Calu3 (cell line): ENCODE measurements at regions not wholly inside any gene's neighbourhood (a gene's known extent, or its start where the extent isn't known, plus 50 kb on each side); places are given as distances from the start of the nearest gene placed in this dataset.

Experiments
- BruUV-seq: library from RNA; stranded (reverse); fragments of 400-500 nt; replicated peaks from 2 replicates; lab custom pipeline; 2021; lab: Mats Ljungman, UMichigan
- CTCF ChIA-PET: fragments of 300-600 bp; sonication (Branson Sonifier 250); formaldehyde crosslinking; loops from one replicate; lab custom pipeline; 2022; ENCODE audit warnings: antibody characterized with exemption; lab: Charles Lee
- DNase-seq: peaks from one replicate; pipeline ENCODE4 v3.0.0; 2022
- H3K27ac Mint-ChIP-seq: one replicate; pipeline ENCODE4 v1.8.0; 2022; ENCODE audit warnings: mixed read lengths; ENCODE audit not compliant: unreplicated experiment
- H3K27me3 Mint-ChIP-seq: one replicate; pipeline ENCODE4 v1.8.0; 2022; ENCODE audit warnings: mixed read lengths; ENCODE audit not compliant: unreplicated experiment
- H3K36me3 Mint-ChIP-seq: one replicate; pipeline ENCODE4 v1.8.0; 2022; ENCODE audit warnings: mild to moderate bottlenecking, moderate library complexity, mixed read lengths; ENCODE audit not compliant: insufficient read depth, unreplicated experiment
- H3K4me1 Mint-ChIP-seq: one replicate; pipeline ENCODE4 v1.8.0; 2022; ENCODE audit warnings: mild to moderate bottlenecking, low read depth, mixed read lengths; ENCODE audit not compliant: unreplicated experiment
- H3K4me3 Mint-ChIP-seq: one replicate; pipeline ENCODE4 v1.8.0; 2022; ENCODE audit warnings: mild to moderate bottlenecking, low read depth, moderate library complexity, mixed read lengths; ENCODE audit not compliant: unreplicated experiment
- H3K9me3 Mint-ChIP-seq: one replicate; pipeline ENCODE4 v1.8.0; 2022; ENCODE audit warnings: low read depth, mixed read lengths; ENCODE audit not compliant: unreplicated experiment
- CTCF ChIP-seq: fragments of 200-600 bp; IDR thresholded peaks from one replicate; pipeline ENCODE4 v1.8.0; 2022; ENCODE audit warnings: antibody characterized with exemption; ENCODE audit not compliant: unreplicated experiment
- intact Hi-C: fragments of 100-400 bp; cut with micrococcal nuclease; formaldehyde crosslinking; loops from one replicate; pipeline ENCODE4 v1.10.0; 2022; ENCODE audit not compliant: unreplicated experiment

GRCh38 chr12:124210991-124211577 is 83.8 kb upstream of the RFLNA start:
- no peak for TF ChIP-seq CTCF
- Mint-ChIP-seq H3K36me3 (no peaks in the 10 kb centered on the region), H3K27me3 (peaks cover 79% of the 10 kb centered on the region), H3K4me3 (no peak overlapping the region), H3K4me1 (no peaks in the 10 kb centered on the region), H3K27ac (no peak overlapping the region), H3K9me3 (peaks cover 4% of the 10 kb centered on the region)
- CTCF ChIA-PET, result interaction anchor here (1.3 kb wide), 1 partner anchor 9 kb away, joined by 3 read pairs; no protein-coding TSS in a partner anchor
- no TSS peak for BruUV-seq
- no peak for DNase-seq
- intact Hi-C loops, result no loop called here

GRCh38 chr12:124211753-124212152 is 83.1 kb upstream of the RFLNA start:
- BruUV-seq, result no TSS peak
- intact Hi-C loops, result no loop called here
- H3K4me1 Mint-ChIP-seq, result no peaks in the 10 kb centered on the region
- CTCF ChIA-PET, result interaction anchor here (0.7 to 1.3 kb wide), 3 partner anchors 8 to 550 kb away, joined by 3 to 10 read pairs (median 3); no protein-coding TSS in a partner anchor
- no peaks in the 10 kb centered on the region for H3K36me3 Mint-ChIP-seq
- no peak for DNase-seq
- H3K27me3 Mint-ChIP-seq, result peaks cover 79% of the 10 kb centered on the region
- H3K4me3 Mint-ChIP-seq, result no peak overlapping the region
- H3K9me3 Mint-ChIP-seq, result peaks cover 7% of the 10 kb centered on the region
- TF ChIP-seq CTCF, result no peak
- H3K27ac Mint-ChIP-seq, result no peak overlapping the region

GRCh38 chr12:124213666-124214347 is 81.1 kb upstream of the RFLNA start:
- CTCF ChIA-PET, result no interaction called here
- H3K27ac Mint-ChIP-seq, result no peak overlapping the region
- intact Hi-C loops, result no loop called here
- no peak overlapping the region for H3K4me3 Mint-ChIP-seq
- BruUV-seq, result no TSS peak
- H3K9me3 Mint-ChIP-seq, result peaks cover 7% of the 10 kb centered on the region
- TF ChIP-seq CTCF, result no peak
- no peak for DNase-seq
- peaks cover 72% of the 10 kb centered on the region for H3K27me3 Mint-ChIP-seq
- H3K36me3 Mint-ChIP-seq, result no peaks in the 10 kb centered on the region
- H3K4me1 Mint-ChIP-seq, result no peaks in the 10 kb centered on the region

GRCh38 chr12:124214574-124214973 is 80.3 kb upstream of the RFLNA start:
- H3K27me3 Mint-ChIP-seq, result peaks cover 78% of the 10 kb centered on the region
- H3K27ac Mint-ChIP-seq, result no peak overlapping the region
- no peaks in the 10 kb centered on the region for H3K36me3 Mint-ChIP-seq
- BruUV-seq, result no TSS peak
- H3K9me3 Mint-ChIP-seq, result peaks cover 7% of the 10 kb centered on the region
- no peak overlapping the region for H3K4me3 Mint-ChIP-seq
- DNase-seq, result no peak
- no peak for TF ChIP-seq CTCF
- no peaks in the 10 kb centered on the region for H3K4me1 Mint-ChIP-seq
- CTCF ChIA-PET, result interaction anchor here (0.6 kb wide), 1 partner anchor 29 kb away, joined by 4 read pairs; no protein-coding TSS in a partner anchor
- intact Hi-C loops, result no loop called here
